C4-2B (cell line): ENCODE measurements at regions not wholly inside any gene's neighbourhood (a gene's known extent, or its start where the extent isn't known, plus 50 kb on each side); places are given as distances from the start of the nearest gene placed in this dataset.
A peak's percentile ranks its signal among the peaks of the same experiment; 100 is the strongest.

Source experiments
- H3K27ac ChIP-seq: fragments of 450-650 bp; 2 replicates; pipeline ENCODE4 v1.5.1; 2017
- CTCF ChIP-seq: fragments of 450-650 bp; conservative IDR thresholded peaks from 2 replicates; pipeline ENCODE4 v1.5.1; 2017; ENCODE audit warnings: mild to moderate bottlenecking
- ZFX ChIP-seq: fragments of 450-650 bp; IDR thresholded peaks from 2 replicates; pipeline ENCODE4 v1.6.1; 2017

GRCh38 chr22:25402501-25403283 is 161.8 kb upstream of the GRK3 start:
- H3K27ac ChIP-seq: peak overlapping the region; percentile 92
- TF ChIP-seq CTCF (no peak), ZFX (no peak)

GRCh38 chr22:25403284-25403810 is 161.1 kb upstream of the GRK3 start:
- H3K27ac ChIP-seq: peak overlapping the region; percentile 92
- TF ChIP-seq ZFX: no peak
- no peak for TF ChIP-seq CTCF

- TF ChIP-seq ZFX (0 out of 2 replicates have a peak, but pooled peaks have one; percentile 8), CTCF (no peak)
- peak overlapping the region; percentile 92 for H3K27ac ChIP-seq
Measured at GRCh38 chr22:25403811-25404471, 160.5 kb upstream of the GRK3 start.

GRCh38 chr22:25404556-25404927 is 159.9 kb upstream of the GRK3 start:
- TF ChIP-seq ZFX (no peak), CTCF (no peak)
- H3K27ac ChIP-seq: peak overlapping the region; percentile 92

GRCh38 chr22:25404928-25405816 is 159.3 kb upstream of the GRK3 start:
- H3K27ac ChIP-seq: peak overlapping the region; percentile 92
- TF ChIP-seq CTCF: no peak
- peak; percentile 81 for TF ChIP-seq ZFX

- no peak for TF ChIP-seq ZFX
- no peak for TF ChIP-seq CTCF
- H3K27ac ChIP-seq: peak overlapping the region; percentile 92
Measured at GRCh38 chr22:25405841-25406509, 158.5 kb upstream of the GRK3 start.
